ENCODE measurements at regions not wholly inside any gene's neighbourhood (a gene's known extent, or its start where the extent isn't known, plus 50 kb on each side); places are given as distances from the start of the nearest gene placed in this dataset.
"Not testable (repeated sequence)": the region's sequence is repeated elsewhere in the genome, so short reads cannot be mapped to it uniquely, and the experiment has no call there.

DNA sequence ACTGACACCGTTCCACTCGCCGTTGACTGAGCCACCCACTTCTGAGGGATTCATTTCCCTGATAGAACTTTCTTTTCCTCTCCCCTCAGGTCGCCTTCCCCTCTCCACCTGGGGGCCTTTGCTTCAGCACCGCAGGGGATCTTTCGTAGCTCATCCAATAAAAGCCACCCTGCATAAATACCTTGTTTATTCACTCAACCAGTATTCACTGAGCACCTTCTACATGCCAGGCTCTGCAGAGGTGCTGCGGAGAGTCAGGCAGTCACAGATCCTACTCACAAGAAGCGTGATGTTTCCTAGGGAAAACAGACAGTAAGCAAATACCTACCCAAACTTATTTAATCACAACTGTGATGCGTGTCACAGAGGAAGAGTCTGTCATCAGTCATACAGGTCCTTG lies 127.7 kb downstream of the TEX36 start:
- DNase-seq (ENCODE audit: low read depth in 4 of 4, low spot score in 3 of 4), result no peak

DNA sequence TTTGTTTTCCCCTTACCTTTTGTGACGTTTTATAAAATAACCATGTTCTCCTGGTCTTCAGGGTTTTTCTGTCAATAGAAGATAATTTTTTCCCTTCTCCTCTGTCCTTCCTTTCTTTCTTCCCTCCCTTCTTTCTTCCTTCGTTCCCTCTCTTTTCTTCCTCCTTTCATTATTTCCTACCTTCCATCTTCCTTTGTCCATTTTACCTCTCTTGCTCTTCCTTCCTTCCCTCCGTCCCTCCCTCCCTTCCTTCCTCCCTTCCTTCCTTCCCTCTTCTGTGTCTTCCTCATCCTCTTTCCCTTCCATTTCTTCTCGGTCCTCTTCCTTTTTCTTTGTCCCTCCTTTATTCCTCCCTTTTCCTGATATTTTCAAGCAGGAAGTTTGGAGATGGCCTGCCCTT lies 128.2 kb downstream of the TEX36 start:
- no peak for DNase-seq (ENCODE audit: low read depth in 4 of 4, low spot score in 3 of 4)

DNA sequence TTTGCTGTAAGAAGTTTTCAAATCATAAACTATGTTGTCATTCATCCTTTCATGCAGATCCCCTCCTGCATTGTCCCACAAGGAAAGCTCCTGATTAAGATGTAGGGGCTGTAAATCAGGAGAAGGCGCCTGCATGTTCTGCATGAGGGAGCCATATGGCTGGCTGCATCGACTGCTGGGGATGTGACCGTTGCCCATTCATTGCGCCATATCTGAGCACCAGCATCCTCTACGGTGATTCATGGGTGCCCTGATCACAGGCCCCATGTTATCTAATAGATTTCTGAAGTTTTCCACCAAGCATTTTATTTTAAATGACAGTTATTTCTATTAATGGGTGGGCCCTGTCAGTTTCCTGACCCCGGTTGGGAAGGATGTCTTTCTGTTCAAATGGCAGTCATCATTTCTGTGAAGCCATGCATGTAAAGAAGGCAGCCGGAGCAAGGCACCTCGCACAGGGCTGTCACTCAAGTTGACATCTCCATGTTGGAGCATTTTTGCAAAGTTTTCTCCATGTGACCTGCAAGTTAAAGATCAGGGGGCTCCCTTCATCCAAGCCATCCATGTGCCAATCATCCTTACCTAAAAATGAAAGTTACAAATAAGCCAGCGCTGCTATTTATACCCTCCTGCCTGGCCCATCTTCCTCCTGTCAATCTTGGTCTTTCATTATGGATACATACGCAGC lies 128.8 kb downstream of the TEX36 start:
- no peak for DNase-seq (ENCODE audit: low read depth in 4 of 4, low spot score in 3 of 4)

DNA sequence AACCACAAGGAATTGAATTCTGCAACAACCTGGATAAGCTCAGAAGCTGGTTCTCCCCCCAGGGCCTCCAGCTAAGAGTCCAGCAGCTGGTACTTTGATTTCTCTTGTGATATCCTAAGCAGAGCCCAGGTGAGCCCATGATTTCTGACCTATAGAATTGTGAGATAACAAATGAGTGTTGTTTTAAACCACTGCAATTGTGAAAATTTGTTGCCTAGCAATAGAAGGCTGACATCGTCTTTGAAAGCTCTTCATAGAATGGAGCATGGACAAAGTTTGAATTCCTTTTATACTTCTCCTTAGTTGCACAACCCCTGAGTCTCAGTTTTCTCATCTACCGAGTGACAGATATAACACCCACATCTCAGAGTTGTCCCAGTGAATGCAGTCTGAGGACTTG lies 129.9 kb downstream of the TEX36 start:
- no peak for DNase-seq (ENCODE audit: low read depth in 4 of 4, low spot score in 3 of 4)

DNA sequence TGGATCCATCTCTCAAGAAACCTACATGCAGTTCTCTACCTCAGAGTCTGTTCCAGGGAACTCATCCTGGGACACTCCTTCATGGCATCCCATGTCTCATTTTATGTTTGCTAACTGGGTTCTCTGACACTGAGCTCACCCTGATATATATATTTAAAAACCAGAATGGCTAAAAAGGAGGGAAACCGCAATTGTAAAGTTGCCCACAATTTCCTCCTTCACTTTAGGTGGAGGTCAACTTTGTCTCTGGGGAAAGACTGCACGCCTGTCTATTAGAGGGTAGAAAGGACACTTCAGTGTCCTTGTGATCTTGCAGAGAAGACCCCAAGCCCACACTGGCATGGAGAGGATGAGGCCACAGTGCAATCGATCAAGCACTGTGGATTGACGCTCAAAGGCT lies 131.7 kb downstream of the TEX36 start:
- no peak for DNase-seq (ENCODE audit: low read depth in 4 of 4, low spot score in 3 of 4)

DNA sequence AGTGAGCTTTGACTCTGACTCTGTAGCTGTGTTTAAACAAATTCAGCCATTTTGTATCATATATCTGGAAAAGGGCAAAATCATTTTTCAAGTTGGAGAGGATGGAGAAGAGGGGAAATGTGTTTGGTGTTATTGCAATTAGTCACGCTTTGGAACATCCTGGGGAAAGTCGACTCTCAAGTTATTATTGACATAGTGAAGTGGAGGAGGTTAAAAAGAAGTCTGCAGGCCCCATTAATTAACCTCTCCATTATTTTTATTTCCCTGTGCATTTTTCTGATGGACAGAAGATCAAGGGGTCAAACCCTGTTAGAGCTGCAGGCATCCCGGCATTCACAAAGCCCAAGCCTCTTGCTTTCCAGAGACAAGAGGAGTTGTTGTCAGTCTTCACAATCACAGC lies 132.6 kb downstream of the TEX36 start:
- peak in 1 of 4 donors; percentile 19 for DNase-seq (ENCODE audit: low read depth in 4 of 4, low spot score in 3 of 4)

DNA sequence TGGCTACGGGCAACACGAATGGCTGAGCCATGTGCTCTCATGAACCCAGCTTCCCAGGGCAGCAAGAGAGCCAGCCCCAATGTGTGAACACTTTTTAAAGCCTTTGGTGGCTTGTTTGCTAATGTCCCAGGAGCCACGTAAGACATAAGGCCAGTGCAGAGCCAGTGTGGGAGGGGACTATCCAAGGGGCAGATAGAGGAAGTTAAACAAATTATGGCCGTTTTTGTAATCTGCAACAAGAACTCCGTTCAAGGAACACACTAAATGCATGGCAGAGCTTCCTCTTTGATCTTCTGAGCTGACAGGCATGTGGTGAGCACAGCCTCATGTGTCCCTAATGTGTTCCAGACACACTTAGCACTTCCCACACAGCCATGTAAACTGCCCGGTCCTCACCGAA lies 133.3 kb downstream of the TEX36 start:
- DNase-seq (ENCODE audit: low read depth in 4 of 4, low spot score in 3 of 4), result no peak

DNA sequence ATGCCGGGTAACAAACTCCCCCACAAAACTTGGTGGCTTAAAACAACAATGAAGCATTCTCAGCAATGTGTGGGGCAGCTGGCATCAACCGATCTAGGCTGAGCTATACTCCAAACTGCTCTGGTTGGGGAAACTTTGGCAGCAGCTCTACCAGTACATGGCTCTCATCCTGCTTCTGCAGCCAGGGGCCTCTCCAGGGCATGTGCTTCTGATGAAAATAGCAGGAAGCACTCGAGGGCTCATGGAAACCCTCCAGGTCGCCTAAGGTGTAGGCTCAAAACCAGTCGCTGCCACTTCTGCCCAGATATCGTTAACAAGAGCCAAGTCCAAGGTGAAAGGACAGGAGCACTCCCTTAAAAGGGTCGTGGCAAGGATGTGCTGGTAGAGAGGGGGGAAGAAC lies 134.1 kb downstream of the TEX36 start:
- DNase-seq (ENCODE audit: low read depth in 4 of 4, low spot score in 3 of 4), result no peak

DNA sequence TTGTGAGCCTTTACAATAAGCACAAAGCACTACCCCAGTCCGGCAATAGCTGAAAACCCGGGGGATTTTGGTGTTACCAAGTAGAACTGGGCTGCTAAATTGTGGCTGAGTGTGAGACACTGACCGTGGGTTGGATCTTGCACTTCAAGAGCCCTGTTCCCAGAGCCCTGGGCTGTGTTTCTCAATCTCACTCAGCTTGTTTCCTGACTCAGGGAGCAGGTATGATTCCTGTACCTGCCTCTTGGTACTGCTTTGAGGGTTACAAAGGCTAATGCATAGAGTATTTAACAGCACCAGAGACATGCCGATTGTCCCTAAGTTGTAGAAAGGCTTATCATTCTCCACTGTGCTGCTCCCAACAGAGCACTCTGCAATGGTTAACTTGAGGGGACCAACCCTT lies 134.6 kb downstream of the TEX36 start:
- no peak for DNase-seq (ENCODE audit: low read depth in 4 of 4, low spot score in 3 of 4)

DNA sequence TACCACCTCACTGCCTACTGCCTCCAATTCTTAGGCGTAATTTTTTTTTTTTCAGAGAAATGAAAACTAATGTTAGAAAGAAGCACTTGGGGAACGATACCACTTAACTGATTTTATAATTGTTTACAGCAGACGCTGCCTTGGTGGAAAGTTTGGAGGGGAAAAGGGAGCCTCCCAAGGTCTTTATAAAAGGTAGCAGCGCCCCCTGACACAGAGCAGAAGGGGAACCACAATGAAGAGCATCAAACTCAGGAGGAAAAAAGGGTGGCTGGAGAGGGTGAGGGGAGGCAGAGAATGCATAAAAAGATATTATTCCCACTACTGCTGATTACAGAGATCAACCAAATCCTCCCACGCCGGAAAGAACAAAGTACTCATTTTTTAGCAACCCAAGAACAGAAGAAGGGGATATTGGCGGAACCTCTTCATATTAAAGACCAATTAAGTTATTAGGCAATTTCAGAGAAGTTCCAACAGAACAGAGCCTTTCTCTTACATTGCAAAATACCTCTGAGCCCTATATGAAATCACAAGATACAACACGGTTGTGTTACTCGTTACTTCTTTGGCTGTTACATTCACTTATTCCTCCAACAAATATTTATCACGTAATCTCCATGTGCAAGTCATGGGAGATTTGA lies 135.8 kb downstream of the TEX36 start:
- DNase-seq (ENCODE audit: low read depth in 4 of 4, low spot score in 3 of 4), result no peak

DNA sequence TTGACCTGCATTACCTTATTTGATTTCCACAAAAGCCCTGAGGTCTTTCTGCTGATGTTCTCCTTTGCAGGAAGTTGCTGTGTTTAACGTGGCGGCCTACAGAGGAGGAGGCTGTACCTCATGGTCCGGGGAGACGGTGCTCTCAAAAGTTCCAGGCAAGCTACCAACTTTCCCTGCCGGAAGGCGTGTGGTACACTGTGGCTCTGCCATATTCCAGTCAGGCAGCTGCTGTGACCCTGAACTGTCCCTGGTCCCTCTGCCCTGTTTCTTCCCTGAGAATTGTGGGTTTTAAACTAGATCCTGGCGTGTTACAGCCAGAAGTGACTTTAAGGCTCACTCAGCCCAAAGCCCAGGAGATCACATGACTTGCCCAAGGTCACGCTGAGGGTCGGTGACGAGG lies 139.2 kb downstream of the TEX36 start:
- no peak for DNase-seq (ENCODE audit: low read depth in 4 of 4, low spot score in 3 of 4)

DNA sequence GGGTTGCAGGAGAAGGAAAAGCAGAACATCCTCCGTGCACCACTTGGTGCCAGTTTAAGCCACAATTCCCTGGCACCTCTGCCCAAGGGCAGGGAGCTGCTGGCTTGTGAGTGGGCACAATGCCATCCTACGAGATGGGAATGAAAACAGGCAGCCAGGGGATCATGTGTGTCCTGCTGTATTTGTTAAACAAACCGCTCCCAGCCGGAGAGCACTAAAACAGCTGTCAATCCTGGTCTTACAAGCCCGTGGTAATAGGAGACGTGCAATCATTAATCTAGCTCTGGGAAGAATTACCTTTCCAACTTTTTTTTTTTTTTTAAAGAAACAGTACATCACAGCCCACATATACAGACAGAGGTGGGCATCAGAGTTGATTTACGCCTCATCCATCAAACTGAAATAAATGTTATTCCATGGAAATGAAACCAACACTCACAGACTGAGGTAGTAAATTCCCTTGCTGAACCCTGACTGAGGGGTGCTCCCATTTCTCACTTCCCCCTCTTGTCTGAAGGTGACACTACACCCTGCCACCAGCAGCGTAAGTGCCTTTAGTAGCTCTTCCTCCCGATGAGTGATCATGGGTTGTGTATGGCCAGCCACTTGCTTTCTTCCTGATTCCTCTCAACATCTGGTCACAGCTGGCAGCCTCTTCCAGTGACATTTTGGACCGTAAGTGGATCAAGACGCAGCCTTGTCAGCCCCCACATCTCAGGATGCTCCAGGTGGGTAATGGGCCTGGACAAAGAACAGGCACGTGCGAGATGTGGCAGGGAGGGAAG lies 143.8 kb downstream of the TEX36 start:
- DNase-seq (ENCODE audit: low read depth in 4 of 4, low spot score in 3 of 4), result peak; percentile 16 to 64 (median 54)

DNA sequence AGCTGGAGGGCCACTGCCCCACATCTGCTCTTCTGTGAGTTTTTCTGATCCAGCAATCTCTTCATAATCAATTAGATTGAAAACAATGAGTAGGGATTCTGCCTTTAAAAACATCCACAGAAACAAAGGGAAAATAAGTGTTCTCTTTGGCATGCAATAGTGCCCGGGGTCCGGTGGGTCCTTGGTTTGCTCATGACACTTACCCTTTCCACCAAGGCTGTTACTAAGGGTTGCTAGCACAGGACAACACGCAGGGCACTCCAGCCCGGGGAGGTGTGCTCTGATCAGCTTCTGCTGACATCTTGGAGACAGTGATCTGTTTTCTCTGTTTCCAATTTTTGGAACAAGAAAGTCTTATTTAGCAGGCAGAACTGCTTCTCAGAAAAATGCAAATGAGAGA lies 146.7 kb downstream of the TEX36 start:
- DNase-seq (ENCODE audit: low read depth in 4 of 4, low spot score in 3 of 4), result no peak

DNA sequence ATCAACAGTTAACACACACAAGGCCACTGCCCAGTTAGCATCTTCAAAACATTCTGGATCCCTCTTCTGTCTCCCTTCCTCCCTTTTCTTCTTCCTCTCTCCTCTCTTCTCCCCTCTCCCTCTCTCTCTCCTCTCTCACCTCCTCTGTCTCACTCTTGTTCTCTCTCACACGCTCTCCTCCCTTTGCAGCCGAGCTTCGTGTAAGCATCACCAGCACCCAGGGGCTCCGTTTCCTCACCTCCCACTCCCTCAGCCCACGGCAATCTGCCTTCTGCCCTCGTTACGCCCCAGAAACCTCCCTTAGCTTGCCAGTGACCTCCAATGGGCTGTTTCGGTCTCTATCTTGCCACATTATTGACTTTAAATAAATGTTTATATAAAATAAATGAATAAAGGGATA lies 147.4 kb downstream of the TEX36 start:
- no peak for DNase-seq (ENCODE audit: low read depth in 4 of 4, low spot score in 3 of 4)

DNA sequence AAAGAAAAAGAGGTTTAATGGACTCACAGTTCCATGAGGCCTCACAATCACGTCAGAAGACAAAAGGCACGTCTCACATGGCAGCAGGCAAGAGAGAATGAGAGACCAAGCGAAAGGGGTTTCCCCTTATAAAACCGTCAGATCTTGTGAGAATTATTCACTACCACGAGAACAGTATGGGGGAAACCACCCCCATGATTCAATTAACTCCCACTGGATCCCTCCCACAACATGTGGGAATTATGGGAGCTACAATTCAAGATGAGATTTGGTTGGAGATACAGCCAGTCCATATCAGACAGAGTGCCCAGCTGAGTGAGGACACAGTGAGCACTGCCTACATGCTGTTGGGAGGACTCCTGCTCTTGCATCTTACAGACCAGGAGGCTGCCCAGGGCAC lies 148.4 kb downstream of the TEX36 start:
- DNase-seq (ENCODE audit: low read depth in 4 of 4, low spot score in 3 of 4), result no peak

DNA sequence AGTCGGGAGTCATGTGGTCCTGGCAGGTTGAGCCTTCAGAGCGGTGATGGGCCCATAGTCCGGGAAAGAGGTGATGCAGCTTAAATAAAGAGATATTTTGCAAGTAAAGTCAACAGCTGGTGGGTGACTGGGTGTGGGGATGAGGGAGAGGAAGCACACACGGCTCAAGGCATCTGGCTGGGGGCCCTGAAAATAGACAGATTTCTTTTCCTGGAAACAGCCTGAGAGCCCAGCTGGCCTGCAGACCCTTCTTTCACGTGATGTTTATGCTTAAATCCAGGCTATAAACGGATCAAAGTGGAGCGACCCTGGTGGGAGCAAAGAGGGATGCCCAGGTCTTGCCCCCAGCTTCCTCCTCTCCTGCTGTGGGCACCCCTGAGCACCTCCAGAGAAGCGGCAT lies 149.1 kb downstream of the TEX36 start:
- DNase-seq (ENCODE audit: low read depth in 4 of 4, low spot score in 3 of 4), result no peak

DNA sequence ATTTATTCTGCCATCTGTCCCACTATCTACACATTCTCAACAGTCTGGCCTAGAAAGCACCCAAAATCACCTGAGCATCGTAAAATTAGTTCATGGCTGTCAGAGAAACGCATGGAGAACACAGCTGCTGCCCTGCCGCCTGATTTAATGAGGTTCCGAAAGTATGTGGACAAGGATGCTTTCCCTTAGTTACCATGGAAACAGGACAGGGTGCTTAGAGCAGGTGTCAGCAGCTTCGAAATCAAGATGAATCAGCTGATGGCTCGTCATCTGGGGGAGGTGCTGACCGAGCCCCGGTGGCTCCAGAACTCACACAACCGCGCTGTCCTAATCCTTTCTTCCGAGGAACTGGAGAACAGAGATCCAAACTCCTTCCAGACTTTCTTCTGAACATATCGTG lies 151.5 kb downstream of the TEX36 start:
- DNase-seq (ENCODE audit: low read depth in 4 of 4, low spot score in 3 of 4), result peak in 2 of 4 donors; percentile 23 to 28

DNA sequence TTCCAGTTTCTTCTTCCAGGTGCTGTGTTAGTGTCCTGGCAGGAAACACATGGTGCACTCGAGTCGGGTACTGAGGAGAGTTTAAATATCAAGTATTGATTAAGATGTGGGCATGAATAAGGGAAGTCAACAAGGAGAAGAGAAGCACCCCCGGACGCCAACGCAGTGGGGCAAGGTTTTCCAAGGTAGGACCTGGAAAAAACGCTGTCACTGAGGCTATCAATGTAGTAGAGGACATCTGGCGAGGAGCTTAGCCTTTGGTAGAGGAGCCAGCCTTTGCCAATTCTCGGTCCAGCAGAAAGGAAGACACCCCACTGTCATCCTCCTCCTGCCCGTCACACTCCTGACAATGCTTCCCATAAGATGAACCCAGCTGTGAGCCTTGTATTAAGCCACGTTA lies 159.6 kb downstream of the TEX36 start:
- no peak for DNase-seq (ENCODE audit: low read depth in 4 of 4, low spot score in 3 of 4)

DNA sequence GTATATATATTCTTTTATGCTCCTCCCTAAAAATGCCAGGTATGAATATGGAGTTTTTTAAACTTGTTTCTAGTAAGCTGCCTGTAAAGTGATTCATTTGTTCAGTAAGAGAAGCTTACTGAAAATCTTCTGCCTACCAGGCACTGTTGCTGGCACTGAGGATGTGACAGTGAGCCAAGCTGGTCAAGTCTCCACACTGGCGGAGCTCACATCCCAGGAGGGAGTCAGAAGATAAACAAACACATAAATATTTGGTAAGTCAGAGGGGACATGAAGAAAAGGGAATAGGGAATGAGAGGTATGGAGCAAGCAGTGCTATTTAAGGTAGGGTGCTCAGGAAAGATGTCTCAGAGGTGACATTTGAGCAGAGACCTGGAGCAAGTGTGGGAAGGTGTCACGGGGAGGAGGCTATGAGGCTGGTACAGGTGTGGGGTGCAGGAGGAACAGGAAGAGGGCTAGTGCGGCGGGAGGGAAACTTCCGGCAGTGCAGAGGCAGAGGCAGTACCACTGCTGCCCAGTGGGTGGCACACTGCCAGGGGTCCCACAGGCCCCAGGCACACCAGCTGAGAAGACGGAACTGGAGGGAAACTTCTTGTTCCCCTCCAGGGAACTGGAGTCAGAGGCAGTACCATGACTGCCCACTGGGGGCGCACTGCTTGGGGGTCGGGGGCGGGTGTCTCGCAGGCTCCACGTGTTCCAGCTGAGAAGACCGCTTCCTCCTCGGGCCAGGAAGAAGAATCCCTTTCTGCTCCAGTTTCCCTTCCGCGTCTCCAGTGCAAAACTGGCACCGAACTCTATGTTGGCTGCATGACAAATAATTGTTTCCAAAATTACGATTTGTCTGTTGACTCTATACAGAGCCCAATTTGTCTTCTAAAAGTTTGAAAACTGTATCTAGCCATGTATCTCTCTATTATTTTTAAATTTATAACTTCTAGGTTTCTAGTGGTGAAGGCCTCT lies 161.0 kb downstream of the TEX36 start:
- DNase-seq (ENCODE audit: low read depth in 4 of 4, low spot score in 3 of 4), result no peak

DNA sequence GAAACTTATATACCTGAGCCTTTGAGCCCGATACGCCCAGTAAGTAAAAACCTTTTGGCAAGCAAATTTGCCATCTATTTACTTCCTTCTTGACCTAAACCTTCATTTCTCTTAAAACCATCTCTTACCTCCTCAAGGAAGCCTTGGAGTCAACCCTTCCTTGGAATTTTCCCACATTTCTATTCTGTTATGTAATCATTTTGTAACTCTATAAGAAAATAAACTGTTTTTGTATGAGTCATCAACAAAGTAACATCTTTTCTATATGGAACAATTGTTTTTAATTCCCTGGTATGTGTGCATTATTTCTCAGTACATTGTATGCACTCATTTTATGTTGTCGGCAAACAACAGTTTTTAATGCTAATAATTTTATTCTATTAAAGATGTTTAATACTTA lies 162.0 kb downstream of the TEX36 start:
- DNase-seq (ENCODE audit: low read depth in 4 of 4, low spot score in 3 of 4), result no peak

DNA sequence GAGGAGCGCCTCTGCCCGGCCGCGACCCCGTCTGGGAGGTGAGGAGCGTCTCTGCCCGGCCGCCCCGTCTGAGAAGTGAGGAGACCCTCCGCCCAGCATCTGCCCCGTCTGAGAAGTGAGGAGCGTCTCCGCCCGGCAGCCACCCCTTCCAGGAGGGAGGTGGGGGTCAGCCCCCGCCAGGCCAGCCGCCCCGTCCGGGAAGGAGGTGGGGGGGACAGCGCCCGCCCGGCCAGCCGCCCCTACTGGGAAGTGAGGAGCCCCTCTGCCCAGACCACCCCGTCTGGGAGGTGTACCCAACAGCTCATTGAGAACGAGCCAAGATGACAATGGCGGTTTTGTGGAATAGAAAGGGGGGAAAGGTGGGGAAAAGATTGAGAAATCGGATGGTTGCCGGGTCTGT lies 164.6 kb downstream of the TEX36 start:
- DNase-seq (ENCODE audit: low read depth in 4 of 4, low spot score in 3 of 4), result not testable (repeated sequence)
